NOMO-1 treated with dmso at 0.1 percent for 144 hours (cell line): ENCODE measurements at regions not wholly inside any gene's neighbourhood (a gene's known extent, or its start where the extent isn't known, plus 50 kb on each side); places are given as distances from the start of the nearest gene placed in this dataset.

Source experiments
- DNase-seq: peaks from one replicate; lab custom pipeline; 2025; ENCODE audit not compliant: unreplicated experiment; lab: John Stamatoyannopoulos, UW

DNA sequence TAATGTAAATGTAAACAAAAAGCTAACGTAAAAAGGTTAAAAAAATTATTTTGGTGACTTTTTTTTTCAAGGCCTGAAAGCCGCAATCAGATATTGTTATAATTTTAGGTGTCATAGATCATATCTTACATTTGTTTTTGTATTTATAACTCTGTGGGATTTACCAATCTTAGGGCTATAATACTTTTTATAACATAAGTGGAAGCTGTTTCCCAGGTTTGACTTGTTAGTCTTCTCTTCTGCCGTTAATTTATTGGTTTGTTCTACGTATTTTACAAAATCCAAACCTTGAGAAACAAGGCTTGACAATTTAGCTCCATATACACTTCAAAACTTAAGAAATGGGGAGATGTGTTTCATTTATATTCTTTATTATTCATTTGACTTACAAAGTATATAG lies 119.4 kb downstream of the EVX1 start:
- no peak for DNase-seq

DNA sequence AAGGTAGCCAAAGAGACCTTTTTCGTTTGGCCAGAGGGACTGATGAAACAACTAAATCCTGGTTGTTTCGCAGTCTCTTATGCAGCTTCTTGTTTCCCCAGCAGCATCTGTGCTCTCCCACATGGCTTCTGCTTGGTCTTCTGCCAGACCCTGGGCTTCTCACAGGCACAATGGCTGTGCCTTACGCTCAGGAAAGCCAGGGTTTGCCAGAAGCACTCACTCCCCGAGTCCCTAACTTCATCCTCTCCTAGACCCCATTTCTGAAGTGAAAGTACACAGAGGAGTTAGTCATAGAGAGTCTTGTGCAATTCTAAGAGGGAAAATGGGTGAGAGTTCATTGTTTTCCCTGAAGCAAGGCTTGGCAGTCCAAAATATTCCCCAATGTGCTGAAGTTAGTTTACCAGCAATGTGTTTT lies 121.7 kb downstream of the EVX1 start:
- DNase-seq = no peak

DNA sequence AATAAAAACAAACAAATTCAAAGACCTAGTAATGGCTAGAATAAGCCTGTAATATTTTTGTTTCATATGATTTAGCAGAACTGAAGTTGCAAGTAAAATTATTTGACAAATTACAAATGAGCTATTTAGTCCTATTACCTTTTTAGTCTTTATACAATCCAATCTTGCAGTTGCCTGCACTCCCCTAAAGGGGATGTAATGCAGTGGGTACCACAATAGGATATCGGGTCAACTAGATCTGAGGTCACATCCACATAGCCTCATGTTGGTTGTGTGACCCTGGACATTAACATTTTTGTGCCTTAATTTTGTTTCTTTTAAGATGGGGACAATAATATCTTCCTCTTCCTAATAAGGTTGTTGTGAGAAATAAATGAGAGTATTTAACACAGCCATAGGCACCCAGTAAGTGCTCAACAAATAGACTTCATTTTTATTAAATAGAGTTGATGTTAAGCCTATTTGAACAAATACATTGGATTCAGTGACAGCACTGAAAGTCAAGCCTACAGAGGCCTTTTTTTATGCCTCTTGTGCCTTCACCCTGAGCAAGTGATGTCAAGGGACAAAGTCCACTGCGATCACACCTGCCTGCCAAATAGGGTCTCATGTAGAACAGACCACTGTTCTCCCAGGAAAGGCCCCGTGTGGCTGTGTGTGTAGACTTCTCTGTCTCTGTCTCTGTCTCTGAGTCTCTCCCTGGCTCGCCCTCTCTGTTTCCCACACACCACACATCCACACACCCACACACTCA lies 124.8 kb downstream of the EVX1 start:
- no peak for DNase-seq

DNA sequence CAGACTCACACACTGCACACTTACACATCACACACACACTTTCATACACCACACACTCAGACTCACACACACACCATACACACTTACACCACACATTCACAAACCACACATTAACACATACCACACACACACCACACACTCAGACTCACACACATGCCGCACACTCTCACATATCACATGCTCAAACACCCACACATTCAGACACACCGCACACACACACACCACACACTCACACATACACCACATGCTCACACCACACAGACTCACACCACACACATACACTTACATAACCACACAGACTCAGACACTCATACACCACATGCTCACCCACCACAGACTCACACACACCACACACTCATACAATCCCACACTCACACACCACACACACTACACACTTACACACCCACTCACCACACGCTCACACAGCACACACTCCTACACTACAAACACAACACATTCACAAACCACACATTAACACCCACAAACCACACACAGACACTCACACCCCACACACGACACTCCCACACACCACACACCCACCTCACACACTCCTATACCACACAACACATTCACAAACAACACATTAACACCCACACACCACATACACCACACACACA lies 125.4 kb downstream of the EVX1 start:
- DNase-seq = no peak

DNA sequence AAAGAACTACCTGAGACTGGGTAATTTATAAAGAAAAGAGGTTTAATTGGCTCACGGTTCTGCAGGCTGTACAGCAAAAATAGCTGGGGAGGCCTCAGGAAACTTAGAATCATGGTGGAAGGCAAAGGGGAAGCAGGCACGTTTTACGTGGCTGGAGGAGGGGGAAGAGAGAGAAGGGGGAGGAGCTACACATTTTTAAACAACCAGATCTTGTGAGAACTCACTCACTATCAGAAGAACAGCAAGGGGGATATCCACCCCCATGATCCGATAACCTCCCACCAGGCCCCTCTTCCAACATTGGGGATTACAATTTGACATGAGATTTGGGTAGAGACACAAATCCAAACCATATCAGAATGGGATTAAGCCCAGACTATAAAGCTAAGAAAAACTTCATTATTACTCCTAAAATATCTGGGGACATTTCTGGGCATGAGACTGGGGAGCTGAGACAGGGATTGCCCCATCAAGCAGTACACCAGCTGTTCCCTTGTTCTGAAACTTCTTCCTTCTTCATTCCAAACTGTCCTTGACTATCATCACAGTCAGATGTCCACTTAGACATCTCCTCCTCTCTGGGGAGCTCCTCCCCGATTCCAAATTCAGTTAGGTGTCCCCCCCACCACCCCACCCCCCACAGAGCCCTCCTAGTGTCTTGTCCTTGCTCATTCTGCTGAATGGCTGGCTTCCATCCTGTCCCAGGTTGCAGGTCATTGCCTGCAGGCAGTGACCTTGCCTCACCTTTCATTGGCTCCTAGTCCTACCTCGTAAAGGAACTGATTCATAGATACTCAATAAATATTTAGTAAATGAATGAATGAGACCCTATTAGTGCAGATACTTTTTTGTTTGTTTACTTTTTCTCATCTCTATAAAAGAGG lies 132.6 kb downstream of the EVX1 start:
- no peak for DNase-seq

DNA sequence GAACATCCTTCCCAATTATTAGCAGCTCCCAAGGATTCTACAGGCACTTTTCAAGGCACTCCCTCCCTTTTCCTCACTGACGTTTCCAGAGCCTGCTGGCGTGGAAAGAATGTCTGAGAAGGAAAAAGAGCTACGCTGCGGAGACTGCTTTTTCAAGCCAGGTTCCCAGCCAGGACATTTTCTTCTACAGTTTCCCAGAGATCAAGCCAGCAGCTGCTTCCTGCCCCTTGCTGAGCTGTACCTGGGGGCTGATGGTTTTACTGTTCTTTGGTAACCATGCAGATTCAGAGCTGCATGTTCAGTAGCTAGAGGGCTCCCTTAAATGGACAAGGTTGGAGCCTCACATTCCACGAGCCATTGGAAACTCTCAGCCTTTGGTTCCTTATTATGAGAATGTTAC lies 133.4 kb downstream of the EVX1 start:
- no peak for DNase-seq

DNA sequence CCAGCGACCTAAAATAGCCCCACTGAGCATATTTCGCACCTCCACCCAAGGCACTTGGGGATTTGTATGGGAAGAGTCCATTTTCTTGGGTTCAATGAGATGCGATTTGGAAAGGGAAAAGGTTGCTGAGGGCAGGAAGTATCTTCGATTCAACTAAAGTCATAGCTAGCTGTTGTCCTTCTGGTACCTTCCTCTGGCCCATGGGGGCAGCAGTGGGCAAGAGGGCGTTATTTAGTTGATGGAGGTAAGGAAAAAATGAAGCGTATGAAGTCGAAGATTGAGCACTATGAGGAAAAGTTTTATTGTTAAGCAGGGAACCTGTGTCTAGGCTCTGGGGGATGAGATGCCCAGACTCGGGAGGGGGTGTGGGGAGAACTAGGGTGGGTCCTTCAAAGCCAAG lies 135.4 kb downstream of the EVX1 start:
- no peak for DNase-seq

DNA sequence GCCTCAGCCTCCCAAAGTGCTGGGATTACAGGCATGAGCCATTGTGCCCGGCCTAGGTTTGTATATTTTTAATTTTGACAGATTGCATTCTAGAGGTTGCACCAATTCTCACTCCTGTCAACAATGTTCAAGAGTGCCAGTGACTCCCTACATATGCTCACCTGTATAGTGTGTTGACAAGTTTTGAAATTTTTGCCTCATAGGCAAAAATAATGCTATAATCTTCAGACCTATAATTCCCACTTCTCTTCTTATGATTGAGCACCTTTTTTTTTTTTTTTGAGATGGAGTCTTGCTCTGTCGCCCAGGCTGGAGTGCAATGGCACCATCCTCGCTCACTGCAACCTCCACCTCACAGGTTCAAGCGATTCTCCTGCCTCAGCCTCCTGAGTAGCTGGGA lies 139.7 kb downstream of the EVX1 start:
- no peak for DNase-seq

DNA sequence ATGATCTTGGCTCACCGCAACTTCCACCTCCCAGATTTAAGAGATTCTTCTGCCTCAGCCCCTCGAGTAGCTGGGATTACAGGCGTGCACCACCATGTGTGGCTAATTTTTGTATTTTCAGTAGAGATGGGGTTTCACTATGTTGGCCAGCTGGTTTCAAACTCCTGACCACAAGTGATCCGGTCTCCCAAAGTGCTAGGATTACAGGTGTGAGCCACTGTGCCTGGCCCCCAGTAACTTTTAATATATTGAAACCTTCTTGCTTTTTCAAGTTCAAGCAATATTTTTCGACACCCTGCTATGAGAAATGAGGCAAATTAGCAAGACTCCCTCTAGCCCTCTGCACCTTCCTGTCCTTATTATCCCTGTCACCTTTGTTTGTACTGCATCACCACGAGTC lies 144.0 kb downstream of the EVX1 start:
- DNase-seq = no peak

DNA sequence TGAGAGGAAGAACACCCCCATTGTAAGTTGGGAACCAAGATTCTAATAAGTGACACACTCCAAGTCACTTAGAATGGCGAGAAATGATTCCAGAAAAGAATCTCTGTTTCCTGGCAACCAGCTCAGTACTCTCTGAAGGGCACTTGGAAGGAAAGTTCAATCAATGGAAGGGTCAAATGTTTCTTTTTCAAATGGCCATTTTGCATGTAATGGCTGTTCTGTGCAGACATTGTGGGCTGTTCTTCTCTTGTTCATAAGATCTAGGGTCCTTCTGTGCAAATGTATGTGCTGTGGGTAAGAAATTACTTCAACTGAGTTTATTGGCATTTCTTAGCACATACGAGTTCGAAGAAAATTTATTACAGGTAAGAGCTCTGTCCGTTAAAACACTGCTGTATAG lies 145.3 kb downstream of the EVX1 start:
- no peak for DNase-seq

DNA sequence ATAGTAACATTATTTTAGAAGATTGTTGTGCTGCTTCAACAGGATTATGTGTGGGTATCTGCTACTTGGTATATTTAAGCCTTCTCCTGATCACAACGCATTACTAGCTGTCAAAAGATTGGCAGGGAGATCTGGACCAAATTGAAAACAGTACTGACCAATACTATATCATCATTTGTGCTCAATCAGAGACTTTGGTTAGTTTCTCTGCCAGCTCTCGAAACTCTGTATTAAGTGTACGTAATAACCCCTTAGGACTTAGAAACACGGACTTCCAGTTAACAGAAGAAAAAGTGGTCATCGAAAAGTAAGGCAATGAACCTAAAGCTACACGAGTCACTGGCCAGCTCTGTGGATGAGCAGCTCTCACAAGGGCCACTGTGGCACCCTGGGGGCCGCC lies 146.0 kb downstream of the EVX1 start:
- no peak for DNase-seq

DNA sequence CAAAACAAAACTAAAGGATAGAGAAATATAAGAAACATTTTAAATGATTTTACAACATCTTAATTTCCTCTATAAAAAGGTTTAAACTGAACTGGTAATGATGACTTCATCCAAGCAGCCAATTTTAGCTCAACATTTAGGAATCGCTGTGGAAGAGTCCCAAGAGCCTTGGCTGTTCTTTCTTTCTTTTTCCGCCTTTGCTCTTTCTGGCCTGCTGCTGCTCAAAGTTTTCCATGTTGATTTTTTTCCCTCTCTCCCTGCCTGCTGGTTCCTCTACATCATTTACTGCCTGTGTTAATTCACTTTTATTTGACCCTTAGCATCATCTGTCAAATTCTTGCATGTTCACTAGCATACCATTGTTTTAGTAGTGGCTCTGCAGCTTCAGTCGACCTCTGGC lies 146.9 kb downstream of the EVX1 start:
- no peak for DNase-seq

DNA sequence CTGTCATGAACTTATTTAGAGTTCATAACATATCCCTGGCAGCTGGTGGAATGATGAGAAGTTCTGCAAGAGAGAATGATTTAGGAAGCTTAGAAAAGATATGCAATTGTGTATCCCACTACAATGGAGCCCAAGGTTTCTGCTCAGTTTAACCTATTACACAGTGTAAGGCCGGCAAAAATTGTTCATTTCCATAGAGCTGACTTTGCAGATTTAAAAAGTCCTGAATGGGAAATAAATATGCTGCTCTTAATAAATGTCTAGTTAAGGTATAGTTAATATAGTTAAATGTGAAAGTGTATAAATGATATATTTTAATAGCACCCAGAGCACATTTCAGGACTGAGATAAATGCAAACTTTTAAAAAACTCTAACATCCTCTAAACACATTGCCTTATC lies 149.9 kb downstream of the EVX1 start:
- DNase-seq = no peak

DNA sequence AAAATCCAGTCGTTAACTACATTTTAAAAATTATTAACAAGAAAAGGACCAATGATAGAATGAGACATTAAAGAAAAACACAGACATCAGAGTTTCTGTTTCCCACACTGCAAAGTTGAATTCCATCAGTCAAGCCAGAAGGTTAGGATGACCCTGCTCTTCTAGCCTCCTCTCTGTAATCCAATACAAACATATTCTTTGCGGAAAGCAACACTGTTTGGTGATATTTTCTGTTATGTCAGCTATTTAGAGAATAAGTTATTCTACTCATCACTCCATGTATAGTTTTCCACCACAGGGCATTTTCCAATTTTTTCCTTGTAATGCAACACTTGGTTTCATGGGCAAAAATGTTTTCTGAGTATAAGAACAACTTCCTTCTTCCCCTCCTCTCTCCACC lies 152.3 kb downstream of the EVX1 start:
- DNase-seq = no peak

DNA sequence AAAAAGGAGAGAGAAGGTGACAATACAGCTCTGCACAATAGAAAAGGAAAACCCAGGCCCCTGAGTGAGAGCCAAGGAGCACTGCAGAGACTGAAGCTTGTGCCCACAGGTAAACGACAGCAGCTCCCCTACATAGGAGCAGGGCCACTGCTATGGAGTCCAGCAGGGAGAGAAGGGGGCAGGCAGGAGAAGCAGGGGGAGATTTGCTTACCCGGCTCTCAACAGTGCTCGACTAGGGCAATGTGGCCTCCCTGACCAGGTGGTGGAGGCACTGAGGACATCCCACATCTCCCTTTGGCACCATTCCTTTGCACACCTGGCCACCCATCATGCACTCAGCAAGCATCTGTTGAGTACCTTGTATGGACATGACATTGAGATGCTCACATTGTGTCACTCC lies 153.0 kb downstream of the EVX1 start:
- no peak for DNase-seq

DNA sequence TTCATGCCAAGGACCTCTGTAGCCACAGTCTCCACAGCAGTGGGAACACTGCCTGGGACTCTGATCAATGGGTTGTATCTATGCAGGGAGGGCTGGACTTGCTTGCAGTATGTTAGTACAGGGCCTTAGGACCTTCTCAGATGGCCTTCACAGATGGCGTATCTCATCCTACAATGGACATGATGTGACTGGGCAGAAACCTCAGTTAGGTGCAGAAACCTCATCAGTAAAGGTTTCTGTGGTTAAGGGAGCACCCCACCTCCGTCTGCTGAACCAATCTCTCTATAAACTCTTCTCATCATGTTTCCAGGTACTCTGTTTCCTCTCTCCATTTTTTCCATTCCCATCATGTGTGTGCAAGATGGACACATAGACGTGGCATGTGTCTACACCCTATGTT lies 154.9 kb downstream of the EVX1 start:
- DNase-seq = no peak

DNA sequence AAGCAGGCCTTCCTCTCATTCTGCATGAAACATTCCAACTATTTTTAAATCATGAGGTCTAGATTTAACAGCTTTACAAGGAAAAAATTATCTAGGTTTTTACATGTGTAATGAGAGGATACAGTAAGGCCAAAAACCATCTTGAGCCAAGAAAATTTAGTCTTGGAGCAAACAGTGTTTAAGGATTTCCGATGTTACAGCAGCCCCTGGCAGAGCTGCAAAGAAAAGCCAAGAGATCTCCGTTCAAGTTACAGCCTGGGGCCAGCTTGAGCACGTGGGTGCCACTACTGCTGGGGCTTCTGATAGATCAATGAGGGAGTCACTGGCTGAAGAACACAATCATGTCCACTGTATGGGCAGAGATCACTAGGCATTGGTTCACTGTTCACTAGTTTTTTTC lies 156.2 kb downstream of the EVX1 start:
- no peak for DNase-seq

DNA sequence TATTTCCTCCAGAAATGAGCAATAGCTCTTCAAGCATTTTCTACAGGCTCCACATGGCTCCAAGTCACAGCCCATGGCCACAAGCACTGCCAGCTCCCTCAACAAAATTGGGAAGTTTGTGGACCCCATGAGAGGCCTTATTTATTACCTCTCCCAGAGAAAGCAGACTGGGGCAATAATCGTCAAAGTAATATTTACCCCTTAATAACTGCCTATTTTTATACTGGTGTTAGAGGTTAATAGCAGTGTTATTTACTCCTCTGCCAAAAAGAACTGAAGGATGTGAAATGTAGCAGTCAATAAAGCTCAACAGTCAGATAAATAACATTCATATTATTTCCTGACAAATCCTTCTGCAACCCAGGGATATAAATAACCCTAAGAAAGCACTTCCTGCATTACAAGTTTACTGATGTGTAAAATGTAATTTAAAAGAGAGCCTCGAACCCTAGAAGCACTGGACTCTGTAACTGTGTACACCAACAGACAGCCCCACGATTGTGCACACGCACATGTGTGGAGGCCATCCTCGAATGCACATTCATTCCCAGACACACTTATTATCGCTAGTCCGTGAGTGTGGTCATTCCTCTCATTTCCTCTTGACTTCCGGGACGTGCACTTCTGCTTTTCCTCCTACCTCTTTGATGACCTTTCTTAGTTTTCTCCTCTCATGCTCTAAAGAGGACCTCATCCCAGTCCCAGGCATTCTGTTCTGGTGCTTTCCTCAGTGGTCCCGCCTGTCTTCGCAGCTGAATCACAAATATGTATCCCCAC lies 157.4 kb downstream of the EVX1 start:
- DNase-seq = no peak

DNA sequence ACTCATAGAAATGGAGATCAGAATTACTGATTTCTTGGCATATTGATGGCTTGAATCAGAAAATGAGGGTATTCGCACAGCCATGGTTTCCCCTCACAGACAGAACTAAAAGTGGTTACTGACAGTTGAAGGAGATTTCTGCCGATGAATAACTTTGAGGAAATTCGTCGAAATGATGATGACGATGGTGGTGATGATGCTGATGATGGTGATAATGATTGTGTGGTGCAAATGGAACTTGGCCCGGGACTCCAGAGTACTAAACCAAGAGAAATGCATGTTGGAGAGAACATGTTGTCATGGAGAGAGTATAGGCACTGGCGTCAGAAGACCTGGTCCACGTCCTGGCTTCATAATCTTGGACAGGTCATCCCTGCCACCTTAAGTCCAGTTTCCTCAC lies 163.2 kb downstream of the EVX1 start:
- no peak for DNase-seq

DNA sequence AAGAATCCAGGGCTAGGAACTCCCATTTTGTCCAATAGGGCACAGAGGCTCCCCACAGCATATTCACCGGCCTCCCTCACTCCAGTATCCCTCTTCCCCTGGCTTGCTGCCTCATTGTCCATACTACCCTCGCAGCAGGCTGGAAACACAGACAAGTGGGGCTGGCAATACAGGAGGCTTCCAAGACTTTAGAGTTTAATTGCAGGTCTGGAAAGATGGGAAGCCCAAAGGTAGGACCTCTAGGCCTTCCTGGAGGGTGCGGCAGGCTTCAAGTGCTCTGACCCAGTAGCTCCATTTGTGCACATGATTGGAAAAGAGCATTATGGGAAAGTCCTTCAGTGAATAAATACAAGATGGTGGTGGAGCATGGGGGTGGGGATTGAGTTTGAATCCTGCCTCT lies 166.7 kb downstream of the EVX1 start:
- no peak for DNase-seq

DNA sequence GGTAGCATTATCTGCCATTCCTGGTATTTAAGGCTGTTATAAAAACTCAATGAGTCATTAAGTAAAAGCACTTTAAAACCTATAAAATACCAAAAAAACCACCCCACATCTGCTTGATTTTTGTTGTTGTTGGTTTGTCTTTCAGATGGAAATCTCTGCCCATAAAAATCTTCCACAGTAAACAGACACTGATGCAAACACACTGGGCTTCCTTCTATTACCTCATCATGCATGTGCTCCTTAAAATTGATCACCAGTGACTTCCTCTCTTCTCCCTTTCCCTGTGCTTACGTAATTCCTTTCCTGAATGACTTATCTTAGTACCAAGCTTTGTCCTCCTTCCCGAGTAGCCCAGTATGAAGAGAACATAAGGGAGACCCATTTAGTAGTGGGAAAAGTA lies 167.2 kb downstream of the EVX1 start:
- DNase-seq = no peak
